NCI-H2227 (cell line): ENCODE measurements at regions not wholly inside any gene's neighbourhood (a gene's known extent, or its start where the extent isn't known, plus 50 kb on each side); places are given as distances from the start of the nearest gene placed in this dataset.
"Not testable (repeated sequence)": the region's sequence is repeated elsewhere in the genome, so short reads cannot be mapped to it uniquely, and the experiment has no call there.

ENCODE experiments used
- DNase-seq: peaks from one replicate; lab custom pipeline; 2025; ENCODE audit not compliant: unreplicated experiment; lab: John Stamatoyannopoulos, UW

GRCh38 chr11:24406980-24407379, 89.9 kb upstream of the LUZP2 start:
- no peak for DNase-seq

GRCh38 chr11:24407733-24408132, 89.1 kb upstream of the LUZP2 start:
- DNase-seq = no peak

GRCh38 chr11:24408202-24408601, 88.7 kb upstream of the LUZP2 start:
- DNase-seq = no peak

GRCh38 chr11:24411791-24412190, 85.1 kb upstream of the LUZP2 start:
- no peak for DNase-seq

- DNase-seq = no peak
Measured at GRCh38 chr11:24412722-24413121, 84.1 kb upstream of the LUZP2 start.

- no peak for DNase-seq
Measured at GRCh38 chr11:24413391-24413790, 83.5 kb upstream of the LUZP2 start.

GRCh38 chr11:24415955-24416636, 80.8 kb upstream of the LUZP2 start:
- DNase-seq = not testable (repeated sequence)

GRCh38 chr11:24421766-24422165, 75.1 kb upstream of the LUZP2 start:
- DNase-seq = no peak

GRCh38 chr11:24422376-24422775, 74.5 kb upstream of the LUZP2 start:
- no peak for DNase-seq

- no peak for DNase-seq
Measured at GRCh38 chr11:24437123-24437522, 59.7 kb upstream of the LUZP2 start.
